ENCODE measurements at regions not wholly inside any gene's neighbourhood (a gene's known extent, or its start where the extent isn't known, plus 50 kb on each side); places are given as distances from the start of the nearest gene placed in this dataset.

DNA sequence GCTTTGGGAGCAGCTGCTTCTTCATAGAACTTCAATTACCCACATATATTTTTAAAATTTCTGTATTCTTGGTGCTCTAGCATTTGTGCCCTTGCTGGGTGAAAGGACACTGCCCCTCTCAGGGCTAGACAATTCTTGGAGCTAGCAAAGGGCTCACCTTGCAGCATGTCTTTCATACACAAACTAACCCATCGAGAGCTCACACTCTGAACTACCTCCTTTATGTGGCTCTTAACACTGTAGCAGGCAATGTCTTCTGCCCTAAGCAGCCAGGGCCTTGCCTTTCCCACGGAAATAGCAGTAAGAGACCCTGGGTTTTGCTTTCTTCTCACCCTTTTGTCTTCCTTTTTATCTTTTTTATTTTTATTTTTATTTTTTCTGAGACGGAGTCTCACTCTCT, 234.0 kb downstream of the ACTR3 start:
- Histone ChIP-seq H3K27ac (replicated peaks) (no peak overlapping the region), H3K27me3 (ENCODE audit: insufficient read depth, poor library complexity, severe bottlenecking) (no peaks in the 10 kb centered on the region)
- TF ChIP-seq GABPA (IDR thresholded peaks at IDR 0.05; ENCODE audit: low read depth) (no peak), SPI1 (IDR thresholded peaks at IDR 0.05; ENCODE audit: borderline replicate concordance, low read depth) (no peak), POLR2AphosphoS5 (IDR thresholded peaks at IDR 0.05; ENCODE audit: low read depth) (no peak), REST (IDR thresholded peaks at IDR 0.05; ENCODE audit: insufficient replicate concordance, low read depth) (no peak)
- TF ChIP-seq, protein P1, sequence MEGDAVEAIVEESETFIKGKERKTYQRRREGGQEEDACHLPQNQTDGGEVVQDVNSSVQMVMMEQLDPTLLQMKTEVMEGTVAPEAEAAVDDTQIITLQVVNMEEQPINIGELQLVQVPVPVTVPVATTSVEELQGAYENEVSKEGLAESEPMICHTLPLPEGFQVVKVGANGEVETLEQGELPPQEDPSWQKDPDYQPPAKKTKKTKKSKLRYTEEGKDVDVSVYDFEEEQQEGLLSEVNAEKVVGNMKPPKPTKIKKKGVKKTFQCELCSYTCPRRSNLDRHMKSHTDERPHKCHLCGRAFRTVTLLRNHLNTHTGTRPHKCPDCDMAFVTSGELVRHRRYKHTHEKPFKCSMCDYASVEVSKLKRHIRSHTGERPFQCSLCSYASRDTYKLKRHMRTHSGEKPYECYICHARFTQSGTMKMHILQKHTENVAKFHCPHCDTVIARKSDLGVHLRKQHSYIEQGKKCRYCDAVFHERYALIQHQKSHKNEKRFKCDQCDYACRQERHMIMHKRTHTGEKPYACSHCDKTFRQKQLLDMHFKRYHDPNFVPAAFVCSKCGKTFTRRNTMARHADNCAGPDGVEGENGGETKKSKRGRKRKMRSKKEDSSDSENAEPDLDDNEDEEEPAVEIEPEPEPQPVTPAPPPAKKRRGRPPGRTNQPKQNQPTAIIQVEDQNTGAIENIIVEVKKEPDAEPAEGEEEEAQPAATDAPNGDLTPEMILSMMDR (IDR thresholded peaks at IDR 0.05; ENCODE audit: insufficient read depth, low read length) = no peak

GRCh38 chr2:114127372-114127771, 237.5 kb downstream of the ACTR3 start:
- no peak overlapping the region for H3K27ac ChIP-seq (replicated peaks)
- DNase-seq (ENCODE audit: low read depth in 1 of 2, low spot score in 1 of 2) = no peak
- no peaks in the 10 kb centered on the region for H3K27me3 ChIP-seq (ENCODE audit: insufficient read depth, poor library complexity, severe bottlenecking)
- TF ChIP-seq GABPA (IDR thresholded peaks at IDR 0.05; ENCODE audit: low read depth) (no peak), POLR2AphosphoS5 (IDR thresholded peaks at IDR 0.05; ENCODE audit: low read depth) (no peak), SPI1 (IDR thresholded peaks at IDR 0.05; ENCODE audit: borderline replicate concordance, low read depth) (no peak), REST (IDR thresholded peaks at IDR 0.05; ENCODE audit: insufficient replicate concordance, low read depth) (no peak)
- TF ChIP-seq, protein P1 (IDR thresholded peaks at IDR 0.05; ENCODE audit: insufficient read depth, low read length) = no peak
- H3K4me3 ChIP-seq (replicated peaks; ENCODE audit: insufficient read depth, low read length) = no peak overlapping the region

More for the DNA sequence above, 234.0 kb downstream of the ACTR3 start:
- no peak for DNase-seq (ENCODE audit: low read depth in 1 of 2, low spot score in 1 of 2)
- no peak overlapping the region for H3K4me3 ChIP-seq (replicated peaks; ENCODE audit: insufficient read depth, low read length)

DNA sequence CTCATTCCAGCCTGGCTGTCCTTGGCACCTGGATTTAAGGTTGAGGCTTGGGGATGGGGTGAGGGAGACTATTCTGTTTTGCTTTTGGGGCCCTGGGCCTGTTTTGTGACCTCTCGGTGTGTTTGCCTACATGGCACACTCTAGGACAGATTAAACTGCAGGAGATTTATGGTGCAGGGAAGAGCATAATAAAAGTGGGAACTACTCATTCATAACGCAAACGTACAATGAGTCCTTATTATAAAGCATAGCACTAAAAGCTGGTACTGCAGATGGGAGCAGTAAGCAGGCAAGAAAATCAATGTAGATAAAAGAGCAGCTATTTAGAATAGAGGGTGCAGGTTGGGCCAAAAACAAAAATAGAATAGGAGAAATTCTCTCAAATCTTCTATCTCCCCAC, 238.4 kb downstream of the ACTR3 start:
- H3K4me3 ChIP-seq (replicated peaks; ENCODE audit: insufficient read depth, low read length) = no peak overlapping the region
- H3K27ac ChIP-seq (replicated peaks) = no peak overlapping the region
- DNase-seq (ENCODE audit: low read depth in 1 of 2, low spot score in 1 of 2) = no peak
- TF ChIP-seq REST (IDR thresholded peaks at IDR 0.05; ENCODE audit: insufficient replicate concordance, low read depth) = no peak
- H3K27me3 ChIP-seq (ENCODE audit: insufficient read depth, poor library complexity, severe bottlenecking) = no peaks in the 10 kb centered on the region

GRCh38 chr2:114128725-114129124, 238.8 kb downstream of the ACTR3 start:
- Histone ChIP-seq H3K27ac (replicated peaks) (no peak overlapping the region), H3K27me3 (ENCODE audit: insufficient read depth, poor library complexity, severe bottlenecking) (no peaks in the 10 kb centered on the region), H3K4me3 (replicated peaks; ENCODE audit: insufficient read depth, low read length) (no peak overlapping the region)
- no peak for TF ChIP-seq REST (IDR thresholded peaks at IDR 0.05; ENCODE audit: insufficient replicate concordance, low read depth)
- no peak for TF ChIP-seq POLR2AphosphoS5 (IDR thresholded peaks at IDR 0.05; ENCODE audit: low read depth)
- TF ChIP-seq, protein P1 (IDR thresholded peaks at IDR 0.05; ENCODE audit: insufficient read depth, low read length) = no peak
- no peak for TF ChIP-seq GABPA (IDR thresholded peaks at IDR 0.05; ENCODE audit: low read depth)
- no peak for TF ChIP-seq SPI1 (IDR thresholded peaks at IDR 0.05; ENCODE audit: borderline replicate concordance, low read depth)
- DNase-seq (ENCODE audit: low read depth in 1 of 2, low spot score in 1 of 2) = no peak
